ENCODE measurements at regions not wholly inside any gene's neighbourhood (a gene's known extent, or its start where the extent isn't known, plus 50 kb on each side); places are given as distances from the start of the nearest gene placed in this dataset.
"Not testable (repeated sequence)": the region's sequence is repeated elsewhere in the genome, so short reads cannot be mapped to it uniquely, and the experiment has no call there.

DNA sequence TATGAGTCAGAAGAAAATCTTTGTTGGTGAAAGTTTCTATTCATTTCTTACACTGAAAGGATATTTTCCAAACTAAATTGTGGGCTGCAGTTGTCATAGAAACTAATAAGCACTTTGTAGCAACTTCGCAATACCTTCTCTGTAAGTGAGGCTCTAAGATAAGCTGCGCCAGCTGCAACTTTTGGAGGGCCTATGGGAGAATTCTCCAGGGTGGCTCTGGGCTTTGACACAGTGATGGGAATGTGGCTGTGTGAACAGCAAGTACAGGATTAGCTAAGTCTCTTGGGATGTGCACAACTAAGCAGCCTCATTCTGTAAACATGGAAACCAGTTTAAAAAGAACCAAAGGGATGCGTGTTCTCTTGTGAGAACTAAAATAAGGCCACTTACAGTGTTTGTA, 124.6 kb upstream of the SGO1 start:
- Mint-ChIP-seq H3K9me3 (peaks cover 15% of the 10 kb centered on the region), H3K27me3 (ENCODE audit: low read depth) (no peaks in the 10 kb centered on the region), H3K36me3 (no peaks in the 10 kb centered on the region), H3K4me1 (no peaks in the 10 kb centered on the region), H3K4me3 (no peak overlapping the region), H3K27ac (no peak overlapping the region)
- no peak for DNase-seq (ENCODE audit: low spot score in 2 of 2, unreplicated experiment in 2 of 2)
- TF ChIP-seq, protein P1, sequence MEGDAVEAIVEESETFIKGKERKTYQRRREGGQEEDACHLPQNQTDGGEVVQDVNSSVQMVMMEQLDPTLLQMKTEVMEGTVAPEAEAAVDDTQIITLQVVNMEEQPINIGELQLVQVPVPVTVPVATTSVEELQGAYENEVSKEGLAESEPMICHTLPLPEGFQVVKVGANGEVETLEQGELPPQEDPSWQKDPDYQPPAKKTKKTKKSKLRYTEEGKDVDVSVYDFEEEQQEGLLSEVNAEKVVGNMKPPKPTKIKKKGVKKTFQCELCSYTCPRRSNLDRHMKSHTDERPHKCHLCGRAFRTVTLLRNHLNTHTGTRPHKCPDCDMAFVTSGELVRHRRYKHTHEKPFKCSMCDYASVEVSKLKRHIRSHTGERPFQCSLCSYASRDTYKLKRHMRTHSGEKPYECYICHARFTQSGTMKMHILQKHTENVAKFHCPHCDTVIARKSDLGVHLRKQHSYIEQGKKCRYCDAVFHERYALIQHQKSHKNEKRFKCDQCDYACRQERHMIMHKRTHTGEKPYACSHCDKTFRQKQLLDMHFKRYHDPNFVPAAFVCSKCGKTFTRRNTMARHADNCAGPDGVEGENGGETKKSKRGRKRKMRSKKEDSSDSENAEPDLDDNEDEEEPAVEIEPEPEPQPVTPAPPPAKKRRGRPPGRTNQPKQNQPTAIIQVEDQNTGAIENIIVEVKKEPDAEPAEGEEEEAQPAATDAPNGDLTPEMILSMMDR (IDR thresholded peaks at IDR 0.05; ENCODE audit: unreplicated experiment) = no peak

DNA sequence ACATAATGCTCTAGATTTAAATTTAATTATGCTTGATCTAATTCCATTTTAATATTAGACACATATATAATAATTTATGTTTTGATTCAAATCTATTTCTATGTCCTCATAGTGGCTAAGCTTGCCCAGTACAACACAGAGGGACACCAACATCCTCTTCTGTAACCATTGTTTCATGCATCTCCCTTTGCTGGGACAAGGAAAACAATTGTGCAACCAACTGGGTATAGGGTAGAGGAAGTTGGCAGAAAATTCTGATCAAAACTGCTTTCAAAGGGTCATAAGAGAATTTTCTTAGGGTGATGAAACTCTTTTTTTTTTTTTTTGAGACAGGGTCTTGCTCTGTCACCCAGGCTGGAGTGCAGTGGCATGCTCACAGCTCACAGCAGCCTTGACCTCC, 121.4 kb upstream of the SGO1 start:
- Mint-ChIP-seq H3K36me3 (no peaks in the 10 kb centered on the region), H3K4me1 (no peaks in the 10 kb centered on the region), H3K27me3 (ENCODE audit: low read depth) (no peaks in the 10 kb centered on the region), H3K4me3 (no peak overlapping the region), H3K27ac (no peak overlapping the region), H3K9me3 (peaks cover 19% of the 10 kb centered on the region)
- no peak for DNase-seq (ENCODE audit: low spot score in 2 of 2, unreplicated experiment in 2 of 2)
- TF ChIP-seq, protein P1 (IDR thresholded peaks at IDR 0.05; ENCODE audit: unreplicated experiment) = no peak

DNA sequence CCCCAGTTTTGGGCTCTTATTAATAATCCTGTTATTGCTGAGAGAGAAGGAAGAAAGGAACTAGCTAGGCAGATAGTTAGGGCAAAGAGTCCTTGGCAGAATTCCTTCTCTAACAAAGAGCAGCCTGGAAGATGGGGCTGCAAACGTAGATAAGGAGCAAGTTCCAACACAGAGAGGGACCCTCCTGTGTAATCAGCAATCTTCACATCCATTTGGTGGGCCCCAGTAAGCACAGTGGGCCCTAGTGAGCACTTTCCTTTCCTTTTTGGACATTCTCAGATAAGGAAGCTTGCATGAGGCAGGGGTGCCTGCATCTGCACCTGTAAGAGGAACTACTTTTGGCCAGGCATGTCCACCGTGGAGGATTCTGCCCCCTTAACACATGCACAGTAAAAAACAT, 119.6 kb upstream of the SGO1 start:
- peaks cover 19% of the 10 kb centered on the region for H3K9me3 Mint-ChIP-seq
- H3K27ac Mint-ChIP-seq = no peak overlapping the region
- H3K36me3 Mint-ChIP-seq = no peaks in the 10 kb centered on the region
- DNase-seq (ENCODE audit: low spot score in 2 of 2, unreplicated experiment in 2 of 2) = no peak
- no peak overlapping the region for H3K4me3 Mint-ChIP-seq
- no peaks in the 10 kb centered on the region for H3K27me3 Mint-ChIP-seq (ENCODE audit: low read depth)
- H3K4me1 Mint-ChIP-seq = no peaks in the 10 kb centered on the region
- TF ChIP-seq, protein P1 (IDR thresholded peaks at IDR 0.05; ENCODE audit: unreplicated experiment) = no peak

DNA sequence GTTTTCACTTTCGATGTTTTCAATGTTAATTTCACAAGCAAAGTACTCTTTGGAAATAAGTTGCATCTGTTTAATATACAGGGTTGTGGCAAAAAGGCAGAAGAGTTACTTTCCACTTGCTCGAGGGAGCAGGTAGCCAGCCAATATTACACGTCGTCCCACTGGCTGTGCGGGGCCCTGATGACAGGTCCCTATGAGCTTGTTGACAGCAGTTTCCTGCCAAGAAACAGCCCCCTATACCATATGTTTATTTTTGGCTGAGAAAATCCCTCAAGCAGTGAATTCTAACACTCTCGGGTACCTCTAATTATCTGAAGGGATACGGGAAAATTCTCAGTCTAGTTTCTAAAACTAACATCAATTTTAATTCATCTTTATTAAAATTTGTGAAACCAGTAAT, 116.8 kb upstream of the SGO1 start:
- Mint-ChIP-seq H3K27me3 (ENCODE audit: low read depth) (no peaks in the 10 kb centered on the region), H3K9me3 (peaks cover 19% of the 10 kb centered on the region), H3K36me3 (no peaks in the 10 kb centered on the region), H3K27ac (no peak overlapping the region), H3K4me1 (no peaks in the 10 kb centered on the region), H3K4me3 (no peak overlapping the region)
- no peak for DNase-seq (ENCODE audit: low spot score in 2 of 2, unreplicated experiment in 2 of 2)
- TF ChIP-seq, protein P1 (IDR thresholded peaks at IDR 0.05; ENCODE audit: unreplicated experiment) = no peak

DNA sequence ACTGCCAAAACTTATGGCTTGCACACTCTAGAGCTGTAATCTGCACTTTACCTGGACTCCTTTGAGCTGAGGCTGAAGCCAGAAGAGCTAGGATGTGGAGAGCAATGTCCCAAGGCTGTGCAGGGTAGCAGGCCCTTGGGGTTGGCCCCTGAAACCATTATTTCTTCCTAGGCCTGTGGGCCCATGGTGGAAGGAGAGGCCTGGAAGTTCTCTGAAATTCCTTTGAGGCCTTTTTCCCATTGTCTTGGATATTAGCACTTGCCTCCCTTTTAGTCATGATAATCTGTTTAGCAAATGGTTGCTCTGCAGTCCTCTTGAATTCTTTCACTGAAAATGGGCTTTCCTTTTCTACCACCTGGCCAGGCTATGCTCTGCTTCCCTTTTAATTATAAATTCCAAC, 102.0 kb upstream of the SGO1 start:
- DNase-seq (ENCODE audit: low spot score in 2 of 2, unreplicated experiment in 2 of 2) = no peak
- TF ChIP-seq, protein P1 (IDR thresholded peaks at IDR 0.05; ENCODE audit: unreplicated experiment) = no peak
- Mint-ChIP-seq H3K27ac (no peak overlapping the region), H3K36me3 (peaks cover 2% of the 10 kb centered on the region), H3K4me3 (no peak overlapping the region), H3K4me1 (no peaks in the 10 kb centered on the region), H3K27me3 (ENCODE audit: low read depth) (no peaks in the 10 kb centered on the region), H3K9me3 (peaks cover 52% of the 10 kb centered on the region)

DNA sequence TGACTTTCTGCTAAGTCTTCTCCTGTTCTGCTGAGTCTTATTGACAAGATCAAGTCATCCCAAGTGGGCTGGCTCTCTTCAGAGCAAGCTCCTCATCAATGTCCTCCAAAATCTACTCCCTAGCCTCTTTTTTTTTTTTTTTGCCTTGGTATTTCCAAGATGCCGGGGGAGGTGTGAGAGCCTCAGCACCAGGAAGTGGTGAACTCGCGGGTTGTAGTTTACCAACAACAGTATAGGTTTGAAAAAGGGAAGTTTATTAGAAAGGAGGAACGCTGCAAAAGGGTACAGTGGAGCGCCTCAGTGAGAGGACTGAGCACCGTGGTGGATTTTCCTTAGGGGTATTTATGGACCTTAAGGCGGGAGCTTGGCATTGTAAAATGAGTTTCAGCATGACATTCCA, 94.3 kb upstream of the SGO1 start:
- TF ChIP-seq, protein P1 (IDR thresholded peaks at IDR 0.05; ENCODE audit: unreplicated experiment) = no peak
- no peak for DNase-seq (ENCODE audit: low spot score in 2 of 2, unreplicated experiment in 2 of 2)
- Mint-ChIP-seq H3K4me1 (no peaks in the 10 kb centered on the region), H3K27ac (no peak overlapping the region), H3K27me3 (ENCODE audit: low read depth) (no peaks in the 10 kb centered on the region), H3K9me3 (peaks cover 34% of the 10 kb centered on the region), H3K36me3 (peaks cover 4% of the 10 kb centered on the region), H3K4me3 (no peak overlapping the region)

DNA sequence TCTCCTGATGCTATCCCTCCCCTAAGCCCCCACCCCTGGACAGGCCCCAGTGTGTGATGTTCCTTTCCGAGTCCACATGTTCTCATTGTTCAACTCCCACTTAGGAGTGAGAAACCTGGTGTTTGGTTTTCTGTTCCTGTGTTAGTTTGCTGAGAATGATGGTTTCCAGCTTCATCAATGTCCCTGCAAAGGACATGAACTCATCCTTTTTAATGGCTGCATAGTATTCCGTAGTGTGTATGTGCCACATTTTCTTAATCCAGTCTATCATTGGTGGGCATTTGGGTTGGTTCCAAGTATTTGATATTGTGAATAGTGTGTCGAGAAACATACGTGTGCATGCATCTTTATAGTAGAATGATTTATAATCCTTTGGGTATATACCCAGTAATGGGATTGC, 80.0 kb upstream of the SGO1 start:
- H3K27ac Mint-ChIP-seq; H3K36me3 Mint-ChIP-seq; H3K4me1 Mint-ChIP-seq; H3K27me3 Mint-ChIP-seq (ENCODE audit: low read depth); H3K4me3 Mint-ChIP-seq; DNase-seq (ENCODE audit: low spot score in 2 of 2, unreplicated experiment in 2 of 2): not testable (repeated sequence)
- H3K9me3 Mint-ChIP-seq = peaks cover 32% of the 10 kb centered on the region

All from mesothelial cell of epicardium (in vitro differentiated cells).